ENCODE measurements at regions not wholly inside any gene's neighbourhood (a gene's known extent, or its start where the extent isn't known, plus 50 kb on each side); places are given as distances from the start of the nearest gene placed in this dataset.

DNA sequence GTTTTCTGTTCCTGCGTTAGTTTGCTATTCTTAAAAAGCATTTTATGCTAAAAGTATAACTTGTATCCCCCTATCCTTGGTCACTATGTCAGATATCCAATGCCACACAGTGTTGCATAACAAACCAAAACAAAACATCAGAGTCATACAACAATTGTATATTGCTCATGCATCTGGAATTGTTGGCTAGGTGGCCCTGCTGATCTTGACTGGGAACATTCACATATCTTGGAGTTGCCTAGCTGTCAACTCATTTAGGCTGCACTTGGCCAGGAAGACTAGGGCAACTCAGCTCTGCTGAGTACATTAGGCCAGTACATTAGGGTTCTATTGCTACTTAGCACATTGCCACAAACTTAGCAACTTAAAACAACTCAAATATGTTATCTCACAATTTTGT is 706.5 kb upstream of the UBE2E2 start:
- Histone ChIP-seq H3K27me3 (ENCODE audit: control insufficient read depth, insufficient read depth, low read length) (peaks cover 2% of the 10 kb centered on the region; the same call in 1 of the 2 replicates), H3K36me3 (replicated peaks; ENCODE audit: control insufficient read depth, insufficient read depth, low read length) (no peaks in the 10 kb centered on the region), H3K4me3 (ENCODE audit: insufficient read depth, low read depth, low read length) (no peak overlapping the region)
- no peak for DNase-seq

DNA sequence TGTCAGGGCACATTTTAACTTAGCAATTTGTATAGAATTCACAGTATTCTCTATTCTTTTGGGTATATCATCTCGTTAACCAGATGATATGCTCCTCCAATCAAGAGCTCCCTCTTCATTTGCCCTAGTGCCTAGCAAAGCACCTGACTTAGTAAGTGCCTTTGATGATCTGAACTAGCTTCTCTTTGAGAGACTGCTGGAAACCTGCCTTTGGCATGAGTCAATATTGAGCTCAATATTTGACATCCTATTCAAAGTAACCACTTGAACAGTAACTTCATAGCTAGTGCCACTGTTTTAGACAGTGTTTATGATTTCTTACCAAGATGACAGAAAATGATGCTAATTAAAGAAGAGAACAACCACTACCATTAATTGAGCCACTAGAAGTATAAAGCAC is 696.3 kb upstream of the UBE2E2 start:
- H3K36me3 ChIP-seq (replicated peaks; ENCODE audit: control insufficient read depth, insufficient read depth, low read length): no peaks in the 10 kb centered on the region
- no peak overlapping the region for H3K4me3 ChIP-seq (ENCODE audit: insufficient read depth, low read depth, low read length)
- DNase-seq: no peak
- H3K27me3 ChIP-seq (ENCODE audit: control insufficient read depth, insufficient read depth, low read length): no peaks in the 10 kb centered on the region; the same call in 1 of the 2 replicates

DNA sequence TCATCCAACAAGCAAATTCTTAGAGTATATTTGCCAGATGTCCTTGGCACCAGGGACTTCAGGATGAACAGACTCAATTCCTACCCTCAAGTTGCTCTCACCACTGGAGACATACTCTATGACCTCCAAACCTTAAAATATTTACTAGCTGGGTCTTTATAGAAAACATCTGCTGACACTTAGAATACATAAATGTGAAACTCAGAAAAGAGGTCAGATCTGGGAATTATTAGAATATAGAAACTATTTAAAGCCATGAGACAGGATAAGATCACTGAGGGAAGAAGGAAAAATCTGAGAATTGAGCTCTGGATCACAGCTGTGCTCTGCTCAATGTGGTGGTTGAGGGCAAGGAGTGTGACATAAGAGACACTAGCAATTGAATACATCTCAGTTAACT is 695.4 kb upstream of the UBE2E2 start:
- no peaks in the 10 kb centered on the region; the same call in 1 of the 2 replicates for H3K27me3 ChIP-seq (ENCODE audit: control insufficient read depth, insufficient read depth, low read length)
- no peak for DNase-seq
- no peaks in the 10 kb centered on the region for H3K36me3 ChIP-seq (replicated peaks; ENCODE audit: control insufficient read depth, insufficient read depth, low read length)
- no peak overlapping the region for H3K4me3 ChIP-seq (ENCODE audit: insufficient read depth, low read depth, low read length)

DNA sequence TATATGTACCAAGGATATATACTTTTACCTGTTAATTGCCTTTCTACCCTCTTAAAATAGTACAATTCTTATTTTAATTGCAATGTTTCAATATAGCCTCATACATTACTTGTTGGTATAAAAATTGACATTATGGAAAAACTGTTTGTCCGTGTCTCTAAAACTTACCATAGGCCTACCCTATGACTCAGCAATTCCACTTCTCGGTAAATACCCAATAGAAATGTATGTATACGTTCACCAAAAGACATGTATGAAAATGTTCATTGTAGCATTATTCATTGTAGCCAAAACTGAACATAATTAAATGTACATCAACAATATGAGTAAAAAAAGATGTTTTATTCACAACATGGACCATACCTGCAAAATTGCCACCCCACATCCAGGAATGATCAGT is 679.2 kb upstream of the UBE2E2 start:
- H3K36me3 ChIP-seq (replicated peaks; ENCODE audit: control insufficient read depth, insufficient read depth, low read length): no peaks in the 10 kb centered on the region
- DNase-seq: no peak
- no peaks in the 10 kb centered on the region for H3K27me3 ChIP-seq (ENCODE audit: control insufficient read depth, insufficient read depth, low read length)
- no peak overlapping the region for H3K4me3 ChIP-seq (ENCODE audit: insufficient read depth, low read depth, low read length)

DNA sequence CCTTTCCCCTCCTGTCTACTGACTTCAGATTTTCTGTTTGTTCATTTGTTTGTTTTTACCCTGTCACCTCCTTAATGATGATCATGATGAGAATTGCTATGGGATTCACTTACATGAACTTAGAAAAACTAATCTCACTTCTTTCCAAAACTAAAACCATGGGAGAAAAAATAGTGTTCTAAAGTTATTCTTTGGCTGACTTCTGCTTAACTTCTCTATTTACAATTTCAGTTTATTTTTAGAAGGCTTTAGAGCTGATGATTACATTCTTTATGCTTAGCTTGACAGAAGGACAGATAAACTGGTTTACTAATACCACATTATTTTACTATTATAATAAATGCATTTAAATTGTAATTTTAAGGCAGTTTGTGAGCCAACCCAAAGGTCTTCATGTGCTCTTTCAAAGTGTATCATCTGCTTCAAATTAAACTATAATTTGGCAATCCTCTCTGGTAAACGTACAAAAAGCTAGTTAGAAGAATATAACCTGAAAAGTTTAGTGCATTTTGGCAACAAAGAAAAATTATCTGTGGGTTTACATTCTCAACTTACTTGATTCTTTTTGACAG is 676.8 kb upstream of the UBE2E2 start:
- H3K27me3 ChIP-seq (ENCODE audit: control insufficient read depth, insufficient read depth, low read length): no peaks in the 10 kb centered on the region
- H3K4me3 ChIP-seq (ENCODE audit: insufficient read depth, low read depth, low read length): no peak overlapping the region
- DNase-seq: no peak
- H3K36me3 ChIP-seq (replicated peaks; ENCODE audit: control insufficient read depth, insufficient read depth, low read length): no peaks in the 10 kb centered on the region

DNA sequence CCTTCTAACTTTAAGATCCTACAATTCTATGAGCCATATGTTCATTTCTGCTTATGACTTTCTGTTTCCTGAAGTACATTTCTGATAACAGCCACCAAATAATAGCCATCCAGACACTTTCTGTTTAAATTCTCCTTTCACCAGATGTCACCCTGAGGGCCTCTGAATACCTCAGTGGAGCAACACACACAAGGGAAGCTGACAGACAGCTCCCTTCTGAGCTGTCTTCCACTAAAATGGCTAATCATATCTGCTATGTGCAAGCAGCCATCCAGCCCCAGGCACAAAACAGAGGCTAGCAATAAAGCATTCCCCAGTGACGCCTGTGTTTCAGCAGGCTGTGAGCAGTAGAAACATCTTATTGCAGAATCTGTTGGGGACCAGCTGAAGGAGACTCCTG is 666.6 kb upstream of the UBE2E2 start:
- no peak for DNase-seq
- Histone ChIP-seq H3K36me3 (replicated peaks; ENCODE audit: control insufficient read depth, insufficient read depth, low read length) (no peaks in the 10 kb centered on the region), H3K4me3 (ENCODE audit: insufficient read depth, low read depth, low read length) (no peak overlapping the region), H3K27me3 (ENCODE audit: control insufficient read depth, insufficient read depth, low read length) (no peaks in the 10 kb centered on the region)

DNA sequence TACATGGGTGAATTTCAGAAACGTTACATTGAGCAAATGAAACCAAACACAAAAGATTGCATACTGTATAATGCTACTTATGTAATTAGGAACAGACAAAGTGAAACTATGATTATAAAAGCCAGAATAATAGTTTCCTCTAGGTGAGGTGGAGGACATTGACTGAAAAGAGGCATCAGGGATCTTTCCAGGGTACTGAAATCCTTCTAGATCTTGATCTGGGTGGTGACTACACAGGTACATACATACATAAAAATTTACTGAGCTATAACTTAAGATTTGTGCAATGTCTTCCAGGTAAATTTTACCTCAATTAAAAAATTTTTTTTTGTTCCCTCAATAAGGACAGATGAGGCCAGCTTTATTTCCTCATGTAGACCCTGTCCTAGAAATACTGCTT is 665.6 kb upstream of the UBE2E2 start:
- no peaks in the 10 kb centered on the region for H3K36me3 ChIP-seq (replicated peaks; ENCODE audit: control insufficient read depth, insufficient read depth, low read length)
- DNase-seq: no peak
- H3K27me3 ChIP-seq (ENCODE audit: control insufficient read depth, insufficient read depth, low read length): no peaks in the 10 kb centered on the region
- H3K4me3 ChIP-seq (ENCODE audit: insufficient read depth, low read depth, low read length): no peak overlapping the region

DNA sequence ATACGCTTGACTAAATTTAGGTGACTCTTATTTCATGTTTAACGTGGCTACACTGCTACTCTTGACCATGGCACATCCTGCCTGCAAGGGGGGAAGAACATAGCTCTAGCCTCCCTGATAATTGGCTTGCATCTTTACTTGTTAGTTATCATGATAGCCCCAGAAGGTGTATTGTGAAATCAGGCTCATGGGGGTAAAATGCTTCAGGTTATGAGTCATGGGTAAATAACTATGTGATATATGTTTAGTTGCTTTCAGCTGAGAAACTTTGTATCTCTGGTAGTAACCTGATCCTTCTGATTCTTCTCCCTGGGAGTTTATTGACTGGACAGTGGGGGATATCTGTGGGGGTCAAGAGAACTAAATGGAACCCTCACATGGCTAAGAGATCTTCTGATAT is 660.8 kb upstream of the UBE2E2 start:
- DNase-seq: no peak
- Histone ChIP-seq H3K4me3 (ENCODE audit: insufficient read depth, low read depth, low read length) (no peak overlapping the region), H3K36me3 (replicated peaks; ENCODE audit: control insufficient read depth, insufficient read depth, low read length) (no peaks in the 10 kb centered on the region), H3K27me3 (ENCODE audit: control insufficient read depth, insufficient read depth, low read length) (no peaks in the 10 kb centered on the region)

DNA sequence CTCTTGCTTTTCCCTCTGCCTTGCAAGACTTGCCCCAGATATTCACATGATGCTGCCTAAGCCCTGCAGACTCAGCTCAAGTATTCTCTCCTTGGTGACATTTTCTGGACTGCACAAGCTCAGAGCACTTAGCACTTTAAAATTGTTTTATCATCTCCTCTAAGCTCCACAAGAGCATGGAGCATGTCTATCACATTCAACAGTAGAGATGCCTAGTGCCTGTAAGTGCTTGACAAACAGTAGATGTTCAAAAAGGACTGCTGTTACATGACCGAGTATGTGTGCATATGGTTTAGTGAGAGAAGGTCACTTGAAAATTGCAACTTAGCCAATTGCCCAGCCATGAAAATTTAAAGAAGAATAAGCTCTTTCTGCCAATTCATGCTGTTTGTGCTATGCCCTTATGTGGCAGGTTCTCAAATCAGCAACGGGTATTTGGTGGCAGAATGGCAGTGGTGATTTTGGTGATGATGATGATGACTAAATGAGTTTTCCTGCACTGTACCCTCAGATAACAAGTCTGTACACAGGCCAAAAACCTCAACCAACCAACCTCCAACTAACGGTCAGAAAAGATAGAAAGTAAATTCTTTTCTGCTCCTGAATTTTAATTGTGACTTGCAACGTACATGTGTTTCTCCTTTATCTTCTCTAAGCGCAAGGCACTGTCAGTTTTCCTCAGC is 647.2 kb upstream of the UBE2E2 start:
- Histone ChIP-seq H3K4me3 (ENCODE audit: insufficient read depth, low read depth, low read length) (no peak overlapping the region), H3K27me3 (ENCODE audit: control insufficient read depth, insufficient read depth, low read length) (no peaks in the 10 kb centered on the region), H3K36me3 (replicated peaks; ENCODE audit: control insufficient read depth, insufficient read depth, low read length) (no peaks in the 10 kb centered on the region)
- DNase-seq: no peak

DNA sequence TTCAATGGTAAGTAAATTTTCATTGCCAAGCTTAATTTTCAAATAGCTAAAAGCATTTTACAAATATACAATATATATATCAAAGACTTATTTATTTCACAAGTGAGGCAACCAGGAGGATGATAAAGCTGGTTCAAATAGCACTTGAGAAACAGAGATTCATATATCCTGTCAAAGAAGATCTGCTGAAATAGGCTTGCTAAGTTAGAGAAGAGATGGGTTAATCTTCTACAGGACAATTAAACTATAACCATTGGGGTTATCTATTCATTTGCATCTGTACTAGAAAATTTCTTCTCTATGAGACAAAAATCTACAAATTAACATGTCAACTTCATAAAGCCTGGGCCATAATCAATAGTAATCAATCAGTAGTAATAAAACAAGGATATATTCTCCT is 637.7 kb upstream of the UBE2E2 start:
- H3K36me3 ChIP-seq (replicated peaks; ENCODE audit: control insufficient read depth, insufficient read depth, low read length): no peaks in the 10 kb centered on the region
- no peaks in the 10 kb centered on the region for H3K27me3 ChIP-seq (ENCODE audit: control insufficient read depth, insufficient read depth, low read length)
- no peak overlapping the region for H3K4me3 ChIP-seq (ENCODE audit: insufficient read depth, low read depth, low read length)
- no peak for DNase-seq

DNA sequence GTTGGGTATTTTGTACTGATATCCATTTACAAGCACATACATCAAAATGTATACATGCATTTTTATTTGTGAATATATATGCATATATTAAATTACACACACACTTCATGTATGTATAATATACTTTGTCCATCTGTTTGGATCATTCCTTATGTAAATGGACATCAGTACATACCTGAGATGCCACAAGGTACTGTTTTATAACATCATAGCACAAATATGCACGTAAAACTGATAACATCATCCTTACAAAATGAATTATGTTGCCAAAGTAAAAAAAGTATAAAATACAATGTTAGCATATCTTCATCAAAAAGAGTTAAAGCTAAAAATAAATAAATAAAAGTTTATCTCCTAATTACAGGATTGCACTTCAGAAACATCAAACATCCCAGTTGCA is 634.8 kb upstream of the UBE2E2 start:
- no peak overlapping the region for H3K4me3 ChIP-seq (ENCODE audit: insufficient read depth, low read depth, low read length)
- no peaks in the 10 kb centered on the region for H3K27me3 ChIP-seq (ENCODE audit: control insufficient read depth, insufficient read depth, low read length)
- DNase-seq: no peak
- H3K36me3 ChIP-seq (replicated peaks; ENCODE audit: control insufficient read depth, insufficient read depth, low read length): no peaks in the 10 kb centered on the region

DNA sequence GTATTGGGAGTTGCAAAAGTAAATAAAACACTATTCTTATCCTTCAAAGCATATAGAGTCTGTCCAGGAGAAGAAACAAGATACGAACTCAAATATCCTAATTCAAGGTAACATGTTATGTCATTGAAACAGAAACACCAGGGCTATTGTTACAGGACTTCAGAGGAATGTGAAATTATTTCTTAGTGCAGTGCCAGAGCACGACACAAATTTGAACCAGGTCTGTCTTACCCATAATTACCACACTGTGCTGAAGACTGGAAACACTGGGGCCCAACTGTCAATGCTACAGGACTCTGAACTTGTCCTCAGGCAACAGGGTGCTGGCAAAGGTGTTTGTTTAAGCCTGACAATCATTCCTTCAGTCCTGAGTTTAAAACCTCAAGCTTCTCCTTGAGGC is 633.6 kb upstream of the UBE2E2 start:
- no peaks in the 10 kb centered on the region for H3K27me3 ChIP-seq (ENCODE audit: control insufficient read depth, insufficient read depth, low read length)
- DNase-seq: no peak
- H3K4me3 ChIP-seq (ENCODE audit: insufficient read depth, low read depth, low read length): no peak overlapping the region
- H3K36me3 ChIP-seq (replicated peaks; ENCODE audit: control insufficient read depth, insufficient read depth, low read length): no peaks in the 10 kb centered on the region

DNA sequence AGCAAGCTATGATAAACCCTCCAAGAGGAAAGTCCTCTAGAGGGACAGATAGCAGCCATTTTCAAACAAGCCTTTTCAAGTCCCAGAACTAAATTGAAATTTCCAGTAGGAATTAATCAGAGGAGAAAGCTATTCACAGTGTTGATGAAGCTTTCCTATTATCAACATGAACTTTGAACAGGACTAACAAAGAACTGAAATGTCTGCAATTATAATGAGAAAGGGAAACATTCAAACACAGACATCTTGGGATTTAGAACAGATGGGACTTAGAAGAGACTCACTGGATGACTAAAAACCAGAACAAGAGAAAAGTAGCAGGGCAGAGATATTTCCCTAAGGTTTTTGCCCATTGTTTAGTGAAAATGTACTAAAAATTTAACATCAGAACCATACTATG is 622.1 kb upstream of the UBE2E2 start:
- H3K27me3 ChIP-seq (ENCODE audit: control insufficient read depth, insufficient read depth, low read length): no peaks in the 10 kb centered on the region
- no peak overlapping the region for H3K4me3 ChIP-seq (ENCODE audit: insufficient read depth, low read depth, low read length)
- no peak for DNase-seq
- H3K36me3 ChIP-seq (replicated peaks; ENCODE audit: control insufficient read depth, insufficient read depth, low read length): no peaks in the 10 kb centered on the region

DNA sequence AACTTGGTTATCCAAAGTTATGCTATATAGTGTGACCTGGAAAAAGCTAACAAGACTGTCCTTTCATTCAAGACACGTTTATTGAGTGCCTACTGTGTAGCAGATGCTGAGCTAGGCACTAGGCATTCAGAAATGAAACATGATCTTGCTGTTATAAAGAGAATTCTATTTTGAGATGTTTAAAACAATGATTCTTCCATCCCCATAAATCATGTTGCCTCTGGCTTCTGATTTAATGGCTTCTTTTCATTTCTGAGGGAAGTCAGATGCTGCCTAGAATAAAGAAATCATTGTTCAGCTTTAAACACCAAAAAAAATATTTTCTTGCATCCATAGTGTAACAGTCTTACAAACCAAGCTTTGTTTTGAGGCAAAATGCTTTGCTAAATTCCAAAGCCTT is 620.9 kb upstream of the UBE2E2 start:
- no peak for DNase-seq
- Histone ChIP-seq H3K36me3 (replicated peaks; ENCODE audit: control insufficient read depth, insufficient read depth, low read length) (no peaks in the 10 kb centered on the region), H3K4me3 (ENCODE audit: insufficient read depth, low read depth, low read length) (no peak overlapping the region), H3K27me3 (ENCODE audit: control insufficient read depth, insufficient read depth, low read length) (no peaks in the 10 kb centered on the region)

DNA sequence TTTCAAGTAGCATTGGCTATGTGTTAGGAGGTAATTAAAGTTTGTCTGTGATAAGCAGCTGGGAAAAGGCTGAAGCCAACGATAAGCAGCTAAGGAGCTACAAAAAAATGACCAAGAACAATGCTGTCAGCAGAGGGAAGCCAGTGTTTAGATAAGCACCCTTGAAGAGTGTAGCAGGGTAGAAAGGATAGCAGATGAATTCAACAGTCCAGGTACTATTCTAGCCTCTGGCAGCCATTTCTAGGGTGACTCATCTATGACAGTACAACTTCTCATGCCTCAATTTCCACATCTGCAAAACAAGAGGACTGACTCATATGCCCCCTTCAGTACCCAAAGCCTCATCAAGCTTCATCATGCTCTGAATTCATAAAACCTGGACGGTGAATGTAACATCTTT is 617.6 kb upstream of the UBE2E2 start:
- Histone ChIP-seq H3K4me3 (ENCODE audit: insufficient read depth, low read depth, low read length) (no peak overlapping the region), H3K27me3 (ENCODE audit: control insufficient read depth, insufficient read depth, low read length) (no peaks in the 10 kb centered on the region), H3K36me3 (replicated peaks; ENCODE audit: control insufficient read depth, insufficient read depth, low read length) (no peaks in the 10 kb centered on the region)
- DNase-seq: no peak

DNA sequence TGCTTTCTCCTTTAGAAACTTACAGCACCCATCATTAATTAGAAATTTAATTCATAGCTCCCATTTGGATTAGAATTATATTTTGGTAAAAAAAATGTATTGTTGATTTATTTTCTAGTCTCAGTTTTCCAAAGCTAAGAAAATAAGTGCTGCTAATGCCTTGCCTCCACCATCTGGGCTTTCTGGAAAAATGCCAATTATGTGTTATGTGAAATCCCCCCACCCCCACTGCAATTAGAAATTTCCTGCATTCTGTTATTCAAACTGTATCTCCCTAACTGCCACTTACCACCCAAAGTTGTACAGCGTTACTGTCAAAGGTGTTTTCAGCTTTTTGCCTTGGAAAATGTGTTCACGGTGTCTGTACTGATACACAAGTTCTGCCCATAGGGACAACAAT is 617.2 kb upstream of the UBE2E2 start:
- Histone ChIP-seq H3K27me3 (ENCODE audit: control insufficient read depth, insufficient read depth, low read length) (no peaks in the 10 kb centered on the region), H3K36me3 (replicated peaks; ENCODE audit: control insufficient read depth, insufficient read depth, low read length) (no peaks in the 10 kb centered on the region), H3K4me3 (ENCODE audit: insufficient read depth, low read depth, low read length) (no peak overlapping the region)
- DNase-seq: no peak

Data from H7 (cell line).